SK-MEL-5 (cell line): ENCODE measurements at regions not wholly inside any gene's neighbourhood (a gene's known extent, or its start where the extent isn't known, plus 50 kb on each side); places are given as distances from the start of the nearest gene placed in this dataset.
"Not testable (repeated sequence)": the region's sequence is repeated elsewhere in the genome, so short reads cannot be mapped to it uniquely, and the experiment has no call there.

Source experiments
- DNase-seq: peaks from one replicate; pipeline ENCODE4 v3.0.0-alpha.2; 2016; ENCODE audit warnings: low read depth, low spot score
- in situ Hi-C: cut with HindIII; loops from 2 replicates; pipeline ENCODE4 v1.10.0; 2016; ENCODE audit warnings: low sequenced_read_pairs, high pct_unique_total_duplicates, low pct_unique_long_range_greater_than_20kb

GRCh38 chr6:10101551-10102252 is 313.2 kb downstream of the TFAP2A start:
- DNase-seq: no peak
- in situ Hi-C loops: no loop called here

- DNase-seq: no peak
- in situ Hi-C loops: no loop called here
Measured at GRCh38 chr6:10099529-10100140, 315.2 kb downstream of the TFAP2A start.

- no peak for DNase-seq
- in situ Hi-C loops: no loop called here
Measured at GRCh38 chr6:10098756-10099528, 315.9 kb downstream of the TFAP2A start.

- no peak for DNase-seq
- in situ Hi-C loops: no loop called here
Measured at GRCh38 chr6:10093282-10093681, 321.6 kb downstream of the TFAP2A start.

- in situ Hi-C loops: no loop called here
- DNase-seq: peak; percentile 43
Measured at GRCh38 chr6:10084111-10084986, 330.5 kb downstream of the TFAP2A start.

- DNase-seq: no peak
- in situ Hi-C loops: no loop called here
Measured at GRCh38 chr6:10082385-10082784, 332.5 kb downstream of the TFAP2A start.

GRCh38 chr6:10081957-10082356 is 332.9 kb downstream of the TFAP2A start:
- in situ Hi-C loops: no loop called here

GRCh38 chr6:10081075-10081474 is 333.8 kb downstream of the TFAP2A start:
- DNase-seq: no peak

More at GRCh38 chr6:10081957-10082356, 332.9 kb downstream of the TFAP2A start:
- DNase-seq: no peak

GRCh38 chr6:10080561-10080960 is 334.3 kb downstream of the TFAP2A start:
- in situ Hi-C loops: no loop called here
- DNase-seq: no peak

More at GRCh38 chr6:10081075-10081474, 333.8 kb downstream of the TFAP2A start:
- in situ Hi-C loops: no loop called here

GRCh38 chr6:10078581-10078980 is 336.3 kb downstream of the TFAP2A start:
- in situ Hi-C loops: no loop called here

GRCh38 chr6:10074726-10075125 is 340.1 kb downstream of the TFAP2A start:
- in situ Hi-C loops, DNase-seq: not testable (repeated sequence)

More at GRCh38 chr6:10078581-10078980, 336.3 kb downstream of the TFAP2A start:
- DNase-seq: no peak

- no peak for DNase-seq
- in situ Hi-C loops: no loop called here
Measured at GRCh38 chr6:10073341-10073740, 341.5 kb downstream of the TFAP2A start.

- in situ Hi-C loops: no loop called here
- peak; percentile 98 for DNase-seq
Measured at GRCh38 chr6:10071631-10072220, 343.1 kb downstream of the TFAP2A start.

GRCh38 chr6:10060004-10060403 is 354.9 kb downstream of the TFAP2A start:
- no peak for DNase-seq
- in situ Hi-C loops: no loop called here

GRCh38 chr6:10054672-10055071 is 360.2 kb downstream of the TFAP2A start:
- in situ Hi-C loops: no loop called here

GRCh38 chr6:10051283-10051682 is 363.6 kb downstream of the TFAP2A start:
- in situ Hi-C loops: no loop called here
- DNase-seq: no peak

More at GRCh38 chr6:10054672-10055071, 360.2 kb downstream of the TFAP2A start:
- DNase-seq: no peak
